Testis (tissue), 2 donors: ENCODE measurements at regions not wholly inside any gene's neighbourhood (a gene's known extent, or its start where the extent isn't known, plus 50 kb on each side); places are given as distances from the start of the nearest gene placed in this dataset.

ENCODE experiments used
- POLR2A ChIP-seq: fragments of 450-650 bp; IDR thresholded peaks from one replicate; pipeline ENCODE4 v1.6.1; 2017; ENCODE audit warnings: antibody characterized with exemption, mild to moderate bottlenecking, moderate library complexity
- TF ChIP-seq, protein P1 (sequence below), 3 experiments: fragments of 450-650 bp in 2 of 3; fragments of 200-600 bp in 1 of 3; sonication (generic) in 1 of 3; IDR thresholded peaks; one replicate each; pipeline ENCODE4 v1.5.1; 2016 to 2019; ENCODE audit warnings: antibody characterized with exemption in 3 of 3, mild to moderate bottlenecking in 2 of 3, moderate library complexity in 1 of 3

DNA sequence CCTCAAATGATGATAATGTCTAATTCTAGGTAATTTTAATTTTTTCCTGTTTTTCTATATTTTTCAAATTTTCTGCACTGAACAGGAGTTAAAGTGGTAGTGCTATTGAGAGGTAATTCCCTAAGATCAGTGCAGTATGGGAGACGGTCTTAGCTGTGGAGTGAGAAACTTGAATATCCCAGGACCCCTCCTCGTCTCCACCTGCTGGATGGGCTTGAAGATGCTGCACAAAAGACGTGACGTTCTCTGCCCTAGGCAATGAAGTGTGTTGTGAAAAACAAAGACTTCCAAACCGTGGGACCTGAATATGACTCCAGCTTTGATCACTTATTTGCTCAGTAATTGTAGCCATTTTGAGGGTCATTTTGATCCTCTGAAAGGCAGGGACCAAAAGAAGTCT, 298.1 kb downstream of the VRK1 start:
- no peak for TF ChIP-seq POLR2A
- TF ChIP-seq, protein P1, sequence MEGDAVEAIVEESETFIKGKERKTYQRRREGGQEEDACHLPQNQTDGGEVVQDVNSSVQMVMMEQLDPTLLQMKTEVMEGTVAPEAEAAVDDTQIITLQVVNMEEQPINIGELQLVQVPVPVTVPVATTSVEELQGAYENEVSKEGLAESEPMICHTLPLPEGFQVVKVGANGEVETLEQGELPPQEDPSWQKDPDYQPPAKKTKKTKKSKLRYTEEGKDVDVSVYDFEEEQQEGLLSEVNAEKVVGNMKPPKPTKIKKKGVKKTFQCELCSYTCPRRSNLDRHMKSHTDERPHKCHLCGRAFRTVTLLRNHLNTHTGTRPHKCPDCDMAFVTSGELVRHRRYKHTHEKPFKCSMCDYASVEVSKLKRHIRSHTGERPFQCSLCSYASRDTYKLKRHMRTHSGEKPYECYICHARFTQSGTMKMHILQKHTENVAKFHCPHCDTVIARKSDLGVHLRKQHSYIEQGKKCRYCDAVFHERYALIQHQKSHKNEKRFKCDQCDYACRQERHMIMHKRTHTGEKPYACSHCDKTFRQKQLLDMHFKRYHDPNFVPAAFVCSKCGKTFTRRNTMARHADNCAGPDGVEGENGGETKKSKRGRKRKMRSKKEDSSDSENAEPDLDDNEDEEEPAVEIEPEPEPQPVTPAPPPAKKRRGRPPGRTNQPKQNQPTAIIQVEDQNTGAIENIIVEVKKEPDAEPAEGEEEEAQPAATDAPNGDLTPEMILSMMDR (IDR thresholded peaks at IDR 0.05), result no peak
